ENCODE measurements at regions not wholly inside any gene's neighbourhood (a gene's known extent, or its start where the extent isn't known, plus 50 kb on each side); places are given as distances from the start of the nearest gene placed in this dataset.

DNA sequence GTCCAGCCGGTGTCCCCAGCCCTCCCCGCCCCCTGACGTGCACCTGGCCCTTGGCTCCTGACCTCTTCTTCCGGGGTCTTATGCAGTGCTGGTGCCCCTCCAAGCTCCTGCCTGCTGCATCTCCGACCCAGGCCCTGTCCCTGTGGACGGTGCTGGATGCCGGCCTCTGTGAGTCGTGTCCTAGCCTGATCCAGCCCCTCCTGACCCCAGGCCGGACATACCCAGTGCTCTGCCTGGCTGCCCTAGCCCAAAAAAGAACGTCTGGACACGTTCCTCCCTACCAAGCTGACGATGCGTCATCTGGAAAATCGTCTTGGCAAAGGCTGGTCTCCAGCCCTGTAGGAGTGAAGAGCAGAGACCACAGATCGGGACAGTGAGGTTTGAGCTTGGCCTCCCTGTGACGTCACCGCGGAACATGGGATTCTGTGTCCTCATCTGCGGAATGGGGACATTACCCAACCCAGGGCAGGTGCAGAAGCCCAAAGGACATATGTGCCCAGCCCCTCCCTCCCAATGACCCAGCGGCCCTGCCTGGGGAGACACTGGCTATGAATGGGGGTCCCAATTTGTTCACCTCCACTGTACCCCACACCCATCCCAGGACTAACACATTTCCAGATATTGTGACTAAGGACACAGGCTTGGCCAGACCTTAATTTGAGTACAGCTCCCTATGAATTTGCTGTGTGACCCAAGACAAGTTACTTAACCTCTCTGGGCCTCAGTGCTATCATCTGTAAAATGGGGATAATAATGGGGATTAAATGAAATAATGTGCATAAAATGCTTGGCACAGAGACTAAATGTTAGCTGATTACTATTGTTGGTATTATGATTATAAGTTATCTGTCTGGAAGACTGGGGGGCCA, 51.0 kb upstream of the BCL11B start:
- DNase-seq (peak in 1 of 2 donors; percentile 26), ATAC-seq (peak in 1 of 2 donors; percentile 26)
- TF ChIP-seq, protein P1, sequence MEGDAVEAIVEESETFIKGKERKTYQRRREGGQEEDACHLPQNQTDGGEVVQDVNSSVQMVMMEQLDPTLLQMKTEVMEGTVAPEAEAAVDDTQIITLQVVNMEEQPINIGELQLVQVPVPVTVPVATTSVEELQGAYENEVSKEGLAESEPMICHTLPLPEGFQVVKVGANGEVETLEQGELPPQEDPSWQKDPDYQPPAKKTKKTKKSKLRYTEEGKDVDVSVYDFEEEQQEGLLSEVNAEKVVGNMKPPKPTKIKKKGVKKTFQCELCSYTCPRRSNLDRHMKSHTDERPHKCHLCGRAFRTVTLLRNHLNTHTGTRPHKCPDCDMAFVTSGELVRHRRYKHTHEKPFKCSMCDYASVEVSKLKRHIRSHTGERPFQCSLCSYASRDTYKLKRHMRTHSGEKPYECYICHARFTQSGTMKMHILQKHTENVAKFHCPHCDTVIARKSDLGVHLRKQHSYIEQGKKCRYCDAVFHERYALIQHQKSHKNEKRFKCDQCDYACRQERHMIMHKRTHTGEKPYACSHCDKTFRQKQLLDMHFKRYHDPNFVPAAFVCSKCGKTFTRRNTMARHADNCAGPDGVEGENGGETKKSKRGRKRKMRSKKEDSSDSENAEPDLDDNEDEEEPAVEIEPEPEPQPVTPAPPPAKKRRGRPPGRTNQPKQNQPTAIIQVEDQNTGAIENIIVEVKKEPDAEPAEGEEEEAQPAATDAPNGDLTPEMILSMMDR (IDR thresholded peaks at IDR 0.05 in 4 of 5, conservative IDR thresholded peaks at IDR 0.05 in 1 of 5), result no peak
- TF ChIP-seq POLR2A (IDR thresholded peaks at IDR 0.05), result no peak
- H3K27me3 ChIP-seq, result peaks cover 0 to 13% (median 0%) of the 10 kb centered on the region in 3 donors
- no peaks in the 10 kb centered on the region for H3K9me3 ChIP-seq
- H3K27ac ChIP-seq, result no peak overlapping the region
- no peaks in the 10 kb centered on the region for H3K36me3 ChIP-seq
- H3K4me1 ChIP-seq, result no peaks in the 10 kb centered on the region
- no peak overlapping the region for H3K4me3 ChIP-seq
- in situ Hi-C loops (cut with MboI; ENCODE audit: low sequenced_read_pairs in 4 of 4) (no loop called here), intact Hi-C loops (cut with DNase I; ENCODE audit: low total_unique reads) (loop anchor here (5.0 kb wide), 1 partner anchor 89 kb away; no protein-coding TSS in a partner anchor)

GRCh38 chr14:99321955-99322730, 50.1 kb upstream of the BCL11B start:
- TF ChIP-seq, protein P1 (IDR thresholded peaks at IDR 0.05 in 4 of 5, conservative IDR thresholded peaks at IDR 0.05 in 1 of 5), result no peak
- TF ChIP-seq POLR2A (IDR thresholded peaks at IDR 0.05), result no peak
- peaks cover 0 to 9% (median 0%) of the 10 kb centered on the region in 3 donors for H3K27me3 ChIP-seq

More at GRCh38 chr14:99321955-99322730, 50.1 kb upstream of the BCL11B start:
- H3K4me1 ChIP-seq, result no peaks in the 10 kb centered on the region
- no peaks in the 10 kb centered on the region for H3K9me3 ChIP-seq
- H3K4me3 ChIP-seq, result no peak overlapping the region
- ATAC-seq, result no peak
- H3K36me3 ChIP-seq, result no peaks in the 10 kb centered on the region
- intact Hi-C loops (cut with DNase I; ENCODE audit: low total_unique reads), result loop anchor here (5.0 kb wide), 1 partner anchor 90 kb away; no protein-coding TSS in a partner anchor
- in situ Hi-C loops (cut with MboI; ENCODE audit: low sequenced_read_pairs in 4 of 4), result no loop called here
- no peak overlapping the region for H3K27ac ChIP-seq
- no peak for DNase-seq
